H1 (cell line): ENCODE measurements at regions not wholly inside any gene's neighbourhood (a gene's known extent, or its start where the extent isn't known, plus 50 kb on each side); places are given as distances from the start of the nearest gene placed in this dataset.

Experiments
- CTCF ChIA-PET: fragments of 300-600 bp; sonication (Branson Sonifier 250); formaldehyde crosslinking; loops from one replicate; lab custom pipeline; 2021; ENCODE audit not compliant: partially characterized antibody; lab: Charles Lee
- POLR2A ChIA-PET: fragments of 300-600 bp; sonication (Branson Sonifier 250); formaldehyde crosslinking; loops from one replicate; lab custom pipeline; 2021; ENCODE audit warnings: inconsistent platforms; ENCODE audit not compliant: partially characterized antibody; lab: Charles Lee
- DNase-seq, 2 experiments: peaks; one replicate each; pipeline versions ENCODE4 v3.0.0 to v3.0.0-alpha.2; 2010 to 2022; ENCODE audit warnings: low spot score in 2 of 2, low read depth in 1 of 2, mixed read lengths in 1 of 2
- FAIRE-seq: peaks from 2 replicates; lab custom pipeline; 2011; peaks lifted over from hg19 to GRCh38; lab: Jason Lieb, UNC
- H2AFZ ChIP-seq: 2 replicates; pipeline ENCODE4 v1.8.1; 2012; ENCODE audit warnings: low read length, inconsistent platforms
- H2AK5ac ChIP-seq: 2 replicates; pipeline ENCODE4 v1.6.1; 2013; ENCODE audit warnings: low read depth, low read length
- H2BK120ac ChIP-seq: replicated peaks from 2 replicates; pipeline ENCODE3; 2013; ENCODE audit warnings: low read depth, low read length, inconsistent platforms
- H2BK12ac ChIP-seq: 2 replicates; pipeline ENCODE4 v1.6.1; 2013; ENCODE audit warnings: low read depth, low read length
- H2BK15ac ChIP-seq: 2 replicates; pipeline ENCODE4 v1.6.1; 2013; ENCODE audit warnings: low read length
- H2BK20ac ChIP-seq: 2 replicates; pipeline ENCODE4 v1.6.1; 2013; ENCODE audit warnings: low read length
- H2BK5ac ChIP-seq: 2 replicates; pipeline ENCODE4 v1.6.1; 2013; ENCODE audit warnings: low read depth, low read length
- H3K14ac ChIP-seq: 2 replicates; pipeline ENCODE4 v1.6.1; 2013; ENCODE audit warnings: inconsistent platforms; ENCODE audit not compliant: insufficient read length
- H3K18ac ChIP-seq: 2 replicates; pipeline ENCODE4 v1.6.1; 2013; ENCODE audit warnings: low read length; ENCODE audit errors: extremely low read depth
- H3K23ac ChIP-seq: 2 replicates; pipeline ENCODE4 v1.6.1; 2013; ENCODE audit warnings: inconsistent platforms; ENCODE audit not compliant: insufficient read length
- H3K23me2 ChIP-seq: 2 replicates; pipeline ENCODE4 v1.6.1; 2013; ENCODE audit warnings: low read depth, low read length
- H3K27ac ChIP-seq: 2 replicates; pipeline ENCODE4 v1.6.1; 2011; ENCODE audit warnings: low read depth, low read length, inconsistent platforms
- H3K27me3 ChIP-seq, 4 experiments: replicated peaks in 1 of 4; 1 replicate in 1 of 4; 2 replicates in 3 of 4; pipeline versions ENCODE4 v1.6.1 to v1.8.1; 2011 to 2013; ENCODE audit warnings: low read length in 3 of 4, mild to moderate bottlenecking in 3 of 4, inconsistent platforms in 2 of 4, mixed read lengths in 2 of 4, moderate library complexity in 1 of 4; ENCODE audit not compliant: control insufficient read depth in 3 of 4, insufficient read depth in 3 of 4; ENCODE audit errors: extremely low read depth in 1 of 4
- H3K36me3 ChIP-seq, 4 experiments: 2 replicates each; pipeline versions ENCODE4 v1.6.1 to v1.8.1; 2011 to 2013; ENCODE audit warnings: mild to moderate bottlenecking in 4 of 4, low read length in 3 of 4, moderate library complexity in 2 of 4, control low read depth in 1 of 4, inconsistent platforms in 1 of 4; ENCODE audit not compliant: insufficient read depth in 4 of 4, control insufficient read depth in 2 of 4
- H3K4ac ChIP-seq: replicated peaks from 2 replicates; pipeline ENCODE3; 2013; ENCODE audit warnings: low read length, low read depth, mixed read lengths, inconsistent platforms; ENCODE audit not compliant: insufficient read length
- H3K4me1 ChIP-seq, 4 experiments: replicated peaks in 1 of 4; 1 replicate in 1 of 4; 2 replicates in 3 of 4; pipeline versions ENCODE4 v1.6.1 to v1.8.1; 2011 to 2013; ENCODE audit warnings: low read length in 3 of 4, inconsistent platforms in 2 of 4, mixed read lengths in 1 of 4; ENCODE audit not compliant: insufficient read depth in 4 of 4, control insufficient read depth in 3 of 4
- H3K4me2 ChIP-seq, 2 experiments: 2 replicates each; pipeline versions ENCODE4 v1.6.1 to v1.8.1; 2011 to 2013; ENCODE audit warnings: low read depth in 2 of 2, low read length in 2 of 2, control low read depth in 1 of 2, inconsistent platforms in 1 of 2, mild to moderate bottlenecking in 1 of 2; ENCODE audit not compliant: insufficient read depth in 1 of 2
- H3K4me3 ChIP-seq, 4 experiments: fragments of 200-600, 300-600 bp in 1 of 4; sonication (generic), shearing (Covaris generic), sonication (Bioruptor Twin) in 1 of 4; 2 replicates each; pipeline versions ENCODE4 v1.5.1 to v1.8.1; 2011 to 2016; ENCODE audit warnings: low read length in 4 of 4, low read depth in 3 of 4, control low read depth in 2 of 4, inconsistent platforms in 2 of 4, mild to moderate bottlenecking in 2 of 4, mixed read lengths in 1 of 4, moderate library complexity in 1 of 4; ENCODE audit not compliant: insufficient read depth in 2 of 4; ENCODE audit errors: extremely low read depth in 1 of 4
- H3K56ac ChIP-seq: replicated peaks from 2 replicates; pipeline ENCODE3; 2013; ENCODE audit warnings: low read depth, mild to moderate bottlenecking, mixed read lengths, low read length, inconsistent platforms; ENCODE audit not compliant: insufficient read length
- H3K79me1 ChIP-seq: 2 replicates; pipeline ENCODE4 v1.6.1; 2013; ENCODE audit warnings: low read depth, low read length, control low read depth
- H3K79me2 ChIP-seq, 2 experiments: 2 replicates each; pipeline versions ENCODE4 v1.6.1 to v1.8.1; 2012 to 2013; ENCODE audit warnings: low read length in 2 of 2, mild to moderate bottlenecking in 2 of 2, inconsistent platforms in 1 of 2; ENCODE audit not compliant: insufficient read depth in 2 of 2, control insufficient read depth in 1 of 2
- H3K9ac ChIP-seq, 4 experiments: replicated peaks in 1 of 4; 1 replicate in 1 of 4; 2 replicates in 3 of 4; pipeline versions ENCODE4 v1.6.1 to v1.8.1; 2011 to 2013; ENCODE audit warnings: low read depth in 3 of 4, low read length in 3 of 4, control low read depth in 2 of 4, mild to moderate bottlenecking in 2 of 4, moderate library complexity in 2 of 4, inconsistent platforms in 1 of 4; ENCODE audit errors: extremely low read depth in 1 of 4
- H3K9me3 ChIP-seq, 2 experiments: 2 replicates each; pipeline versions ENCODE4 v1.6.1 to v1.8.1; 2012 to 2013; ENCODE audit warnings: mild to moderate bottlenecking in 2 of 2, moderate library complexity in 2 of 2, control low read depth in 1 of 2, inconsistent platforms in 1 of 2, low read depth in 1 of 2, low read length in 1 of 2, mixed read lengths in 1 of 2; ENCODE audit not compliant: insufficient read depth in 2 of 2
- H4K20me1 ChIP-seq, 2 experiments: replicated peaks in 1 of 2; 2 replicates each; pipeline versions ENCODE3 to v1.8.1; 2011 to 2013; ENCODE audit warnings: inconsistent platforms in 2 of 2, low read length in 2 of 2, mild to moderate bottlenecking in 1 of 2; ENCODE audit not compliant: insufficient read depth in 2 of 2, control insufficient read depth in 1 of 2
- H4K5ac ChIP-seq: 2 replicates; pipeline ENCODE4 v1.6.1; 2013; ENCODE audit warnings: low read length, low read depth, mixed read lengths, inconsistent platforms; ENCODE audit not compliant: insufficient read length
- H4K8ac ChIP-seq: 2 replicates; pipeline ENCODE4 v1.8.0; 2013; ENCODE audit warnings: mild to moderate bottlenecking, moderate library complexity, low read length, inconsistent platforms; ENCODE audit not compliant: insufficient read depth; ENCODE audit errors: extremely low read depth
- H4K91ac ChIP-seq: replicated peaks from 2 replicates; pipeline ENCODE3; 2013; ENCODE audit warnings: low read length, mixed read lengths, inconsistent platforms; ENCODE audit not compliant: insufficient read length
- ASH2L ChIP-seq: fragments of 200-600, 300-600 bp; sonication (generic); IDR thresholded peaks from one replicate; pipeline ENCODE4 v1.7.1; 2017; ENCODE audit warnings: low read length
- GTF2F1 ChIP-seq: IDR thresholded peaks from 2 replicates; pipeline ENCODE4 v1.6.1; 2012; ENCODE audit warnings: low read depth, low read length, improper control_type of control experiment, borderline replicate concordance
- HDAC2 ChIP-seq, 2 experiments: fragments of 300-600 bp in 1 of 2; sonication (generic) in 1 of 2; IDR thresholded peaks; 2 replicates each; pipeline ENCODE4 v1.6.1; 2011 to 2012; ENCODE audit warnings: low read depth in 2 of 2, low read length in 2 of 2, mild to moderate bottlenecking in 2 of 2, moderate library complexity in 2 of 2, borderline replicate concordance in 1 of 2, inconsistent platforms in 1 of 2
- JUND ChIP-seq: IDR thresholded peaks from 2 replicates; pipeline ENCODE4 v1.6.1; 2011; ENCODE audit warnings: mild to moderate bottlenecking, improper control_type of control experiment, low read length
- KDM4A ChIP-seq: IDR thresholded peaks from one replicate; pipeline ENCODE4 v1.7.1; 2012; ENCODE audit warnings: low read depth, mild to moderate bottlenecking, moderate library complexity, low read length, inconsistent platforms; ENCODE audit not compliant: severe bottlenecking
- MAFK ChIP-seq: IDR thresholded peaks from 2 replicates; pipeline ENCODE4 v1.6.1; 2012; ENCODE audit warnings: low read depth, mild to moderate bottlenecking, improper control_type of control experiment, low read length
- PHF8 ChIP-seq: fragments of 200-600 bp; sonication (generic); conservative IDR thresholded peaks from 2 replicates; pipeline ENCODE4 v1.7.1; 2012; ENCODE audit warnings: low read depth, mild to moderate bottlenecking, inconsistent platforms, low read length, moderate library complexity
- POLR2AphosphoS5 ChIP-seq: IDR thresholded peaks from 2 replicates; pipeline ENCODE4 v1.6.1; 2011; ENCODE audit warnings: low read depth, low read length
- SAP30 ChIP-seq: fragments of 300-600 bp; sonication (generic); IDR thresholded peaks from 2 replicates; pipeline ENCODE4 v1.7.1; 2012; ENCODE audit warnings: low read length, moderate library complexity, mild to moderate bottlenecking, inconsistent platforms; ENCODE audit not compliant: insufficient read depth, insufficient replicate concordance
- SP2 ChIP-seq: IDR thresholded peaks from 2 replicates; pipeline ENCODE4 v1.6.1; 2012; ENCODE audit warnings: mild to moderate bottlenecking, low read length, inconsistent platforms
- TCF12 ChIP-seq: IDR thresholded peaks from 2 replicates; pipeline ENCODE4 v1.6.1; 2011; ENCODE audit warnings: low read depth, mild to moderate bottlenecking, low read length
- WGBS, 2 experiments: shearing (Covaris generic) in 1 of 2; methylation state at CpG; one replicate each; pipeline versions ENCODE4 v1.1.6 to v1.1.7; 2013 to 2015; ENCODE audit warnings: low lambda C conversion rate in 2 of 2, mixed read lengths in 2 of 2, inconsistent platforms in 1 of 2, low coverage in 1 of 2, missing lambda C conversion rate in 1 of 2; ENCODE audit not compliant: insufficient replicate concordance in 2 of 2, insufficient coverage in 1 of 2, insufficient read length in 1 of 2; ENCODE audit errors: extremely low coverage in 1 of 2, missing lambda C conversion rate in 1 of 2; 5-methylcytosine and 5-hydroxymethylcytosine counted together
- TF ChIP-seq, protein P1 (sequence below): IDR thresholded peaks from 2 replicates; pipeline ENCODE4 v1.6.1; 2011; ENCODE audit warnings: low read depth, mild to moderate bottlenecking, low read length; ENCODE audit not compliant: insufficient read depth
- TF ChIP-seq, protein P2 (sequence below): IDR thresholded peaks from 2 replicates; pipeline ENCODE4 v1.6.1; 2011; ENCODE audit warnings: low read length, improper control_type of control experiment

DNA sequence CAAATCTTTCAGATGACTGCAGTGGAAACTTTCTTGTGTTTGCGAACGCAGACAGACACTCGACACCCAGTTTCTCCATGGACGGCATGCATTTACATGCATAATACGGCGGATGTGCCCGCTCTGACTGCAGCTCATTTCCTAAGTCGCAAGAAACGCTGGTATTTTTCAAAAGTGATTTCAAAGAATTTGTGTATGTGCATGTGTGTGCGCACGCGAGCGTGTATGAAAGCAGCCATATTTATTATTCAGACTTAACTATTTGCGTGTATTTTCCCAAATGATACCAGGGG lies 436.5 kb upstream of the MGMT start:
- TF ChIP-seq SP2, result no peak
- no peak for TF ChIP-seq KDM4A
- no peak for TF ChIP-seq HDAC2 (IDR thresholded peaks at IDR 0.05; ENCODE audit: borderline replicate concordance in 1 of 2, low read depth in 2 of 2, low read length in 2 of 2)
- no peak for TF ChIP-seq TCF12
- TF ChIP-seq POLR2AphosphoS5, result no peak
- TF ChIP-seq GTF2F1, result no peak
- TF ChIP-seq SAP30, result no peak
- TF ChIP-seq, protein P1, sequence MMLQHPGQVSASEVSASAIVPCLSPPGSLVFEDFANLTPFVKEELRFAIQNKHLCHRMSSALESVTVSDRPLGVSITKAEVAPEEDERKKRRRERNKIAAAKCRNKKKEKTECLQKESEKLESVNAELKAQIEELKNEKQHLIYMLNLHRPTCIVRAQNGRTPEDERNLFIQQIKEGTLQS, result no peak
- TF ChIP-seq, protein P2, sequence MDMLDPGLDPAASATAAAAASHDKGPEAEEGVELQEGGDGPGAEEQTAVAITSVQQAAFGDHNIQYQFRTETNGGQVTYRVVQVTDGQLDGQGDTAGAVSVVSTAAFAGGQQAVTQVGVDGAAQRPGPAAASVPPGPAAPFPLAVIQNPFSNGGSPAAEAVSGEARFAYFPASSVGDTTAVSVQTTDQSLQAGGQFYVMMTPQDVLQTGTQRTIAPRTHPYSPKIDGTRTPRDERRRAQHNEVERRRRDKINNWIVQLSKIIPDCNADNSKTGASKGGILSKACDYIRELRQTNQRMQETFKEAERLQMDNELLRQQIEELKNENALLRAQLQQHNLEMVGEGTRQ, result no peak
- no peak for TF ChIP-seq PHF8
- no peak for TF ChIP-seq ASH2L
- TF ChIP-seq JUND, result no peak
- no peak for TF ChIP-seq MAFK
- Histone ChIP-seq H3K18ac (no peak overlapping the region), H3K14ac (no peak overlapping the region), H2BK12ac (no peak overlapping the region), H4K8ac (no peak overlapping the region), H3K27me3 (no peaks in the 10 kb centered on the region; a peak in 1 of 7 replicates), H2AFZ (no peak overlapping the region), H3K4me3 (no peak overlapping the region), H4K20me1 (no peaks in the 10 kb centered on the region), H4K5ac (no peak overlapping the region), H3K4me1 (peaks cover 0 to 7% (median 3%) of the 10 kb centered on the region in 4 experiments; a peak in 2 of 7 replicates), H2BK20ac (no peak overlapping the region), H3K36me3 (no peaks in the 10 kb centered on the region), H3K23ac (no peak overlapping the region), H4K91ac (no peak overlapping the region), H3K4ac (no peak overlapping the region), H2BK15ac (no peak overlapping the region), H3K79me1 (no peaks in the 10 kb centered on the region), H3K9me3 (no peaks in the 10 kb centered on the region), H2BK120ac (no peak overlapping the region), H3K56ac (no peak overlapping the region), H3K4me2 (no peak overlapping the region), H2AK5ac (no peak overlapping the region), H3K79me2 (no peaks in the 10 kb centered on the region), H2BK5ac (no peak overlapping the region), H3K9ac (no peak overlapping the region), H3K23me2 (no peaks in the 10 kb centered on the region), H3K27ac (no peak overlapping the region)
- FAIRE-seq (no peak), DNase-seq (no peak)
- CTCF ChIA-PET, result interaction anchor here (0.8 to 2.9 kb wide), 12 partner anchors 9 to 1017 kb away, joined by 3 to 32 read pairs (median 4); no protein-coding TSS in a partner anchor
- WGBS, 2 experiments, result 92% methylated on average over 14 of the region's 14 CpGs; no CpG with 5 or more reads in 1 of the 2 experiments
- POLR2A ChIA-PET, result no interaction called here
